ENCODE measurements at regions not wholly inside any gene's neighbourhood (a gene's known extent, or its start where the extent isn't known, plus 50 kb on each side); places are given as distances from the start of the nearest gene placed in this dataset.

DNA sequence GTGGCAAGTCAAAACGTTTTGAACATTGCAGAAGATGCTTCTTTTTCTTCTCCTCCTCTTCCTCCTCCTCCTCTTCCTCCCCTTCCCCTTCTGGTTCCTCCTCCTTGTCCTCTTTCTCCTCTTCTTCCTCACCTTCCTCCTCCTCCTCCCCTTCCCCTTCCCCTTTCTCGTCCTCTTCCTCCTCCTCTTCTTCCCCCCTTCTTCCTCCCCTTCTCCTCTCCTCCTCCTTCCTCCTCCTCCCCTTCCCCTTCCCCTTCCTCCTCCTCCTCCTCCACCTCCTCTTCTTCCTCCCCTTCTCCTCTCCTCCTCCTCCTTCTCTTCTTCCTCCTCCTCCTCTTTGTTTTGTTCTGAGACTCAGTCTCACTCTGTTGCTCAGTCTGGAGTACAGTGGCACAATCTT lies 167.0 kb upstream of the SV2C start:
- TF ChIP-seq, protein P1, sequence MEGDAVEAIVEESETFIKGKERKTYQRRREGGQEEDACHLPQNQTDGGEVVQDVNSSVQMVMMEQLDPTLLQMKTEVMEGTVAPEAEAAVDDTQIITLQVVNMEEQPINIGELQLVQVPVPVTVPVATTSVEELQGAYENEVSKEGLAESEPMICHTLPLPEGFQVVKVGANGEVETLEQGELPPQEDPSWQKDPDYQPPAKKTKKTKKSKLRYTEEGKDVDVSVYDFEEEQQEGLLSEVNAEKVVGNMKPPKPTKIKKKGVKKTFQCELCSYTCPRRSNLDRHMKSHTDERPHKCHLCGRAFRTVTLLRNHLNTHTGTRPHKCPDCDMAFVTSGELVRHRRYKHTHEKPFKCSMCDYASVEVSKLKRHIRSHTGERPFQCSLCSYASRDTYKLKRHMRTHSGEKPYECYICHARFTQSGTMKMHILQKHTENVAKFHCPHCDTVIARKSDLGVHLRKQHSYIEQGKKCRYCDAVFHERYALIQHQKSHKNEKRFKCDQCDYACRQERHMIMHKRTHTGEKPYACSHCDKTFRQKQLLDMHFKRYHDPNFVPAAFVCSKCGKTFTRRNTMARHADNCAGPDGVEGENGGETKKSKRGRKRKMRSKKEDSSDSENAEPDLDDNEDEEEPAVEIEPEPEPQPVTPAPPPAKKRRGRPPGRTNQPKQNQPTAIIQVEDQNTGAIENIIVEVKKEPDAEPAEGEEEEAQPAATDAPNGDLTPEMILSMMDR (IDR thresholded peaks at IDR 0.05; ENCODE audit: insufficient read depth, low read depth, low read length), result no peak
- no peak for TF ChIP-seq EZH2 (IDR thresholded peaks at IDR 0.05; ENCODE audit: insufficient read depth, low read length)
